ENCODE measurements at regions not wholly inside any gene's neighbourhood (a gene's known extent, or its start where the extent isn't known, plus 50 kb on each side); places are given as distances from the start of the nearest gene placed in this dataset.

- no peak for TF ChIP-seq CTCF (IDR thresholded peaks at IDR 0.05)
- ATAC-seq (ENCODE audit: low FRiP score), result no peak
- no peak for DNase-seq (ENCODE audit: low spot score)
Observed at GRCh38 chr10:90363799-90364483, 493.9 kb downstream of the HTR7 start.

- DNase-seq (ENCODE audit: low spot score), result no peak
- ATAC-seq (ENCODE audit: low FRiP score), result no peak
- TF ChIP-seq CTCF (IDR thresholded peaks at IDR 0.05), result no peak
Observed at GRCh38 chr10:90372451-90372850, 485.4 kb downstream of the HTR7 start.

DNA sequence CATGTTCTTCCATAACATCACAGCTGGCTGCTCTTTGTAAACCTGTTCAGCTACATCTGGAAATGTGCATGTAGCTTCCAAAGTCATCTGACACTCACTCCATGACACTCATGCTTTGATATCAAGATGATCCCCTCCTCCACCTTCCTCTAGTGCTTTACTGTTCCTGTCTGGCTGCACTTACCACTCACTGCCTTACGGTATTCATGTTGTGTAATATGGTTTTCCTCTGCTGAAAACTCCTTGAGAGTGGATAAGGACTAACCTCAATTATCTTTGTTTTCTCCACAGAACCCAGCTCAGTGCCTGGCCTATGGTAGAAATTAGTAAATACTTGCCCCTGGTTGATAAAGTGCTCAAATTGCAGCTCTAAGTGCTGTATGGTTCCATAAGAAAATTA is 483.9 kb downstream of the HTR7 start:
- no peak for TF ChIP-seq CTCF (IDR thresholded peaks at IDR 0.05)
- no peak for DNase-seq (ENCODE audit: low spot score)
- no peak for ATAC-seq (ENCODE audit: low FRiP score)

DNA sequence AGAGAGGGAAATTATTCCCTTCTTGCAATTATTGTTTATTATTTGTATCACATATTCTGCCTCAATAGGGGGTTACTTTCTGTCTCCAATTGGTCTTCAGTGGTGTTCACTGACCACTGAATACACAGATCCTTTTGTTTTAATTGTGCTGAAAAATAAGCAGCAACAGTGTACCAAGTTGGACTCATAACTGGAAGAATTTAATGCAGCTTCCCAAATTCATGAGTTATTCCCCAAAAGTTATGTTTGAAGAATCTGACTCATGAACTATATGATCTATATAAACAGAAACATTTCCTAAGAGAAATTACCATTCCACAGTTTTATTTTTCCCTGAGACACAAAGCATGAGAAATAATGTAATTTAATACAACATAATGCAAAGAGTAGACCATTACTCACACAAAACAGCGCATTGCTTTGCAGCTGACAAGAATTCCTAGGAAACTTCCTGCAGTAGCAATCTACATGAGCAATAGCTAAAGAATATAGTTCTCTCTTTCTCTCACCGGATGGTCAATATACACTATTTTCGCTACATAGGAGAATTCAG is 479.2 kb downstream of the HTR7 start:
- DNase-seq (ENCODE audit: low spot score) (no peak), ATAC-seq (ENCODE audit: low FRiP score) (no peak)
- no peak for TF ChIP-seq CTCF (IDR thresholded peaks at IDR 0.05)

DNA sequence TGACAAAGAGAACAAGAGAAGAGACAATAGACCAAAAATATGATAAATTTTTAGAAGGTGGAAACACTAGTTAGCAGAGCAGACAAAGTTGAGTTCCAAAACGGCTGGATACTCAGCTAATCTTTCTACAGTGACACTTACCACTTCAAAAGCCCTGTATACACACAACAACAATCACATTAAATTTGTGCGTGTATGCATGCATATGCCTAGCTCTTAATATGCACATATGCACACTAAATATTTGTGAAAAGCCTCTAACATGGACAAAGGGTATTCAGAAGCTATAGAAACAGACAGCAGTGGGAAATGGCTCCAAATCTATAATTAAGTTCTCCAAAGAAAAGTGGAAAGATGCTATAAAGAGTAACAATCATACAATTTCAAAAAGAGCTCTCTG is 476.4 kb downstream of the HTR7 start:
- ATAC-seq (ENCODE audit: low FRiP score) (no peak), DNase-seq (ENCODE audit: low spot score) (no peak)
- no peak for TF ChIP-seq CTCF (IDR thresholded peaks at IDR 0.05)

DNA sequence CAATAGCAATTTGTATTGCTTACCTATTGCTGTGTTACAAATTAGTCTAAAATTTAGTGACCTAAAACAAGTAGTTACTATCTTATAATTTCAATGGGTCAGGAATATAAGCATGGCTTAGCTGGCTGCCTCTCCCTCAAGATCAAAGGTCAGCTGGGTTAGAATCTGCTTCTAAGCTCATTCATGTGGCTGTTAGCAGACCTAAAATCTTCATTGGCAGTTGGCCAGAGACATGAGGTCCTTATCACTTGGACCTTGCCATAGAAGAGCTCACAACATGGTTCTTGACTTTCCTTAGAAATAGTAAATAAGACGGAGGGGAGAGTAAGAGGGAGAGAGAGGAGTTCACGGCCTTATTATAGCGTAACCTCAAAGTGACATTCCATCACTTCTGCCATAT is 468.0 kb downstream of the HTR7 start:
- DNase-seq (ENCODE audit: low spot score) (no peak), ATAC-seq (ENCODE audit: low FRiP score) (no peak)
- TF ChIP-seq CTCF (IDR thresholded peaks at IDR 0.05), result no peak

DNA sequence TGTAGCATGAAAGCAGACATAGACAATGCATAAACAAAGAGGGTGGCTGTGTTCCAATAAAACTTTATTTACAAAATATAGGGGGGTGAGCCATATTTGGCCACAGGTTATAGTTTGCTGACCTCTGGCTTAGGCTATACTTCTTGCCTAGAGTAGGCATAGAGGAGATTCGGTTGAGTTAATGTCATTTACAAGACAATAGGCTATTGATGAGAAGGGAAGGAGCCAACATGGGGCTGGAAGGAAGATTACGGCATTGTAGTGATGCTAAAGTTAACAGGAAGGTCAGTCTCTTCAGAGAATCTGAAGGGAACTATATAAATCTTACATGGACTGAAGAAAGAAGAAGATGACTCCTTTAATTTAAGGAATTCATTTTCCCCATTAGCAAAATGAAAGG is 463.5 kb downstream of the HTR7 start:
- TF ChIP-seq CTCF (IDR thresholded peaks at IDR 0.05), result no peak
- DNase-seq (ENCODE audit: low spot score), result no peak
- ATAC-seq (ENCODE audit: low FRiP score), result no peak

Data from omental fat pad (tissue), 3 donors.